Endothelial cell of umbilical vein (primary cell): ENCODE measurements at regions not wholly inside any gene's neighbourhood (a gene's known extent, or its start where the extent isn't known, plus 50 kb on each side); places are given as distances from the start of the nearest gene placed in this dataset.

ENCODE experiments used
- BruUV-seq: library from RNA; stranded (reverse); fragments of 400-500 nt; replicated peaks from 2 replicates; lab custom pipeline; 2021; lab: Mats Ljungman, UMichigan
- CTCF ChIA-PET: fragments of 300-600, 350-600 bp; sonication (Branson Sonifier 250); formaldehyde crosslinking; loops from one replicate; lab custom pipeline; 2021; ENCODE audit warnings: antibody characterized with exemption, inconsistent platforms; lab: Charles Lee
- POLR2A ChIA-PET: fragments of 300-600, 350-600 bp; sonication (Branson Sonifier 250); formaldehyde crosslinking; loops from one replicate; lab custom pipeline; 2021; ENCODE audit warnings: antibody characterized with exemption, inconsistent platforms; lab: Charles Lee
- DNase-seq: peaks from one replicate; pipeline ENCODE4 v3.0.0-alpha.2; 2011; ENCODE audit warnings: low read depth, low spot score
- FAIRE-seq: peaks from 2 replicates; lab custom pipeline; 2011; peaks lifted over from hg19 to GRCh38; lab: Jason Lieb, UNC
- H2AFZ ChIP-seq: 2 replicates; pipeline ENCODE4 v1.6.0; 2012; ENCODE audit warnings: low read depth, low read length, control low read depth, inconsistent platforms
- H3K27ac ChIP-seq: 2 replicates; pipeline ENCODE4 v1.5.1; 2011; ENCODE audit warnings: low read depth, mild to moderate bottlenecking, control low read depth, low read length, moderate library complexity; ENCODE audit not compliant: insufficient read depth
- H3K27me3 ChIP-seq, 2 experiments: 2 replicates each; pipeline versions ENCODE4 v1.6.0 to v1.6.1; 2011; ENCODE audit warnings: low read length in 2 of 2, mixed read lengths in 1 of 2; ENCODE audit not compliant: control insufficient read depth in 2 of 2, insufficient read depth in 2 of 2
- H3K36me3 ChIP-seq, 2 experiments: 2 replicates in 1 of 2; 3 replicates in 1 of 2; pipeline ENCODE4 v1.5.1; 2011; ENCODE audit warnings: low read length in 2 of 2, mild to moderate bottlenecking in 1 of 2, moderate library complexity in 1 of 2; ENCODE audit not compliant: control insufficient read depth in 2 of 2, insufficient read depth in 2 of 2; ENCODE audit errors: extremely low read depth in 1 of 2
- H3K4me1 ChIP-seq: 3 replicates; pipeline ENCODE4 v1.5.1; 2011; ENCODE audit warnings: mild to moderate bottlenecking, low read length; ENCODE audit not compliant: control insufficient read depth, insufficient read depth; ENCODE audit errors: extremely low read depth
- H3K4me2 ChIP-seq: 2 replicates; pipeline ENCODE4 v1.6.1; 2011; ENCODE audit warnings: low read length, control low read depth, mixed read lengths; ENCODE audit not compliant: insufficient read depth
- H3K4me3 ChIP-seq, 3 experiments: fragments of 200-600 bp in 1 of 3; sonication (generic), shearing (Covaris generic) in 1 of 3; replicated peaks in 1 of 3; 2 replicates each; pipeline ENCODE4 v1.5.1; 2011 to 2016; ENCODE audit warnings: control low read depth in 3 of 3, low read length in 3 of 3, mild to moderate bottlenecking in 2 of 3, inconsistent platforms in 1 of 3, low read depth in 1 of 3, moderate library complexity in 1 of 3; ENCODE audit not compliant: insufficient read depth in 1 of 3
- H3K79me2 ChIP-seq: 2 replicates; pipeline ENCODE4 v1.6.0; 2012; ENCODE audit warnings: low read length, inconsistent platforms; ENCODE audit not compliant: control insufficient read depth, insufficient read depth
- H3K9ac ChIP-seq: replicated peaks from 2 replicates; pipeline ENCODE3; 2011; ENCODE audit warnings: low read length, control low read depth; ENCODE audit not compliant: insufficient read depth; ENCODE audit errors: extremely low read depth
- H3K9me1 ChIP-seq: replicated peaks from 3 replicates; pipeline ENCODE4 v1.6.0; 2011; ENCODE audit warnings: mild to moderate bottlenecking, low read length; ENCODE audit not compliant: control insufficient read depth, insufficient read depth; ENCODE audit errors: extremely low read depth
- H3K9me3 ChIP-seq: replicated peaks from 2 replicates; pipeline ENCODE4 v1.5.1; 2012; ENCODE audit warnings: low read length, inconsistent platforms; ENCODE audit not compliant: control insufficient read depth, insufficient read depth
- H4K20me1 ChIP-seq: replicated peaks from 2 replicates; pipeline ENCODE3; 2011; ENCODE audit warnings: mild to moderate bottlenecking, low read length; ENCODE audit not compliant: control insufficient read depth, insufficient read depth; ENCODE audit errors: extremely low read depth
- CTCF ChIP-seq, 2 donors: IDR thresholded peaks; 1 replicate in 1 of 2; 2 replicates in 1 of 2; pipeline ENCODE4 v1.5.1; 2011; ENCODE audit warnings: low read length in 2 of 2, mild to moderate bottlenecking in 2 of 2, moderate library complexity in 2 of 2, control low read depth in 1 of 2, inconsistent platforms in 1 of 2, low read depth in 1 of 2; ENCODE audit not compliant: insufficient read depth in 1 of 2; ENCODE audit errors: extremely low read depth in 1 of 2
- EZH2 ChIP-seq: IDR thresholded peaks from 2 replicates; pipeline ENCODE4 v1.6.1; 2012; ENCODE audit warnings: borderline replicate concordance, low read depth, mild to moderate bottlenecking, moderate library complexity, low read length, inconsistent platforms; ENCODE audit not compliant: severe bottlenecking
- FOS ChIP-seq: IDR thresholded peaks from 2 replicates; pipeline ENCODE4 v1.6.1; 2011; ENCODE audit warnings: mild to moderate bottlenecking, low read length, moderate library complexity, borderline replicate concordance; ENCODE audit not compliant: insufficient read depth
- GATA2 ChIP-seq: IDR thresholded peaks from 2 replicates; pipeline ENCODE4 v1.7.0; 2011; ENCODE audit warnings: low read depth, mild to moderate bottlenecking, moderate library complexity, mixed read lengths, low read length; ENCODE audit not compliant: insufficient read length, insufficient read depth
- JUN ChIP-seq: IDR thresholded peaks from 2 replicates; pipeline ENCODE4 v1.6.1; 2011; ENCODE audit warnings: borderline replicate concordance, low read depth; ENCODE audit not compliant: insufficient read length, insufficient read depth
- MAX ChIP-seq: IDR thresholded peaks from 2 replicates; pipeline ENCODE4 v1.6.1; 2011; ENCODE audit not compliant: insufficient read depth, insufficient read length
- MYC ChIP-seq: IDR thresholded peaks from one replicate; pipeline ENCODE4 v1.6.1; 2011; ENCODE audit warnings: mild to moderate bottlenecking, low read depth, low read length
- POLR2A ChIP-seq: IDR thresholded peaks from 2 replicates; pipeline ENCODE4 v1.6.1; 2012; ENCODE audit warnings: low read depth, mild to moderate bottlenecking, control low read depth, low read length
- POLR2AphosphoS5 ChIP-seq: IDR thresholded peaks from 2 replicates; pipeline ENCODE4 v1.6.1; 2012; ENCODE audit warnings: low read depth, mild to moderate bottlenecking, control low read depth, low read length, moderate library complexity; ENCODE audit not compliant: insufficient read depth
- dilution Hi-C: fragments of 300-500 bp; cut with MboI; formaldehyde crosslinking; loops from one replicate; pipeline ENCODE4 v1.15.0; 2019; ENCODE audit warnings: low sequenced_read_pairs; ENCODE audit not compliant: extremely low pct_ligation_motif_present
- intact Hi-C: fragments of 100-400 bp; cut with micrococcal nuclease; formaldehyde crosslinking; loops from one replicate; pipeline ENCODE4 v1.10.0; 2022

- ChIA-PET POLR2A (no interaction called here), CTCF (no interaction called here)
- no peak overlapping the region for H3K27ac ChIP-seq
- dilution Hi-C loops = no loop called here
- no TSS peak for BruUV-seq
- no peak for DNase-seq
- TF ChIP-seq POLR2A (no peak), MYC (no peak), GATA2 (no peak), POLR2AphosphoS5 (no peak), EZH2 (no peak), CTCF (IDR thresholded peaks at IDR 0.05; ENCODE audit: extremely low read depth in 1 of 2, insufficient read depth in 1 of 2, low read depth in 1 of 2, low read length in 2 of 2) (no peak), MAX (no peak), FOS (no peak), JUN (no peak)
- H3K9me3 ChIP-seq = peaks cover 8% of the 10 kb centered on the region
- no peaks in the 10 kb centered on the region for H4K20me1 ChIP-seq
- H2AFZ ChIP-seq = no peak overlapping the region
- no peaks in the 10 kb centered on the region for H3K4me1 ChIP-seq
- H3K79me2 ChIP-seq = no peaks in the 10 kb centered on the region
- H3K36me3 ChIP-seq = no peaks in the 10 kb centered on the region
- H3K4me3 ChIP-seq = no peak overlapping the region
- H3K9me1 ChIP-seq = no peaks in the 10 kb centered on the region
- intact Hi-C loops = no loop called here
- H3K9ac ChIP-seq = no peak overlapping the region
- no peak for FAIRE-seq
- no peaks in the 10 kb centered on the region for H3K27me3 ChIP-seq
- H3K4me2 ChIP-seq = no peak overlapping the region
Observed at GRCh38 chr22:47929073-47929472, 1166.6 kb downstream of the TBC1D22A start.
